H9 (cell line): ENCODE measurements at regions not wholly inside any gene's neighbourhood (a gene's known extent, or its start where the extent isn't known, plus 50 kb on each side); places are given as distances from the start of the nearest gene placed in this dataset.

Source experiments
- DNase-seq: peaks from one replicate; pipeline ENCODE4 v3.0.0-alpha.2; 2017
- H2AFZ ChIP-seq: one replicate; pipeline ENCODE4 v1.6.1; 2013; ENCODE audit warnings: mild to moderate bottlenecking, low read length, control low read depth, moderate library complexity
- H2AK5ac ChIP-seq: 2 replicates; pipeline ENCODE4 v1.6.1; 2013; ENCODE audit warnings: low read length, control low read depth, mixed read lengths; ENCODE audit not compliant: insufficient read length
- H2BK120ac ChIP-seq: one replicate; pipeline ENCODE4 v1.6.1; 2013; ENCODE audit warnings: low read depth, mild to moderate bottlenecking, low read length, control low read depth, inconsistent platforms; ENCODE audit not compliant: poor library complexity, severe bottlenecking
- H2BK12ac ChIP-seq: 2 replicates; pipeline ENCODE4 v1.6.1; 2013; ENCODE audit warnings: low read length, control low read depth, mixed read lengths, low read depth; ENCODE audit not compliant: insufficient read length
- H2BK15ac ChIP-seq: 2 replicates; pipeline ENCODE4 v1.6.1; 2013; ENCODE audit warnings: low read depth, low read length, control low read depth
- H2BK20ac ChIP-seq: one replicate; pipeline ENCODE4 v1.6.1; 2013; ENCODE audit warnings: low read depth, mild to moderate bottlenecking, low read length, control low read depth, inconsistent platforms; ENCODE audit not compliant: poor library complexity, severe bottlenecking
- H2BK5ac ChIP-seq: 2 replicates; pipeline ENCODE4 v1.6.1; 2013; ENCODE audit warnings: low read length, control low read depth, mixed read lengths; ENCODE audit not compliant: insufficient read length
- H3K14ac ChIP-seq: 2 replicates; pipeline ENCODE4 v1.6.1; 2013; ENCODE audit warnings: low read length, control low read depth; ENCODE audit not compliant: insufficient read depth
- H3K18ac ChIP-seq: 2 replicates; pipeline ENCODE4 v1.6.1; 2013; ENCODE audit warnings: low read depth, mild to moderate bottlenecking, mixed read lengths, low read length, control low read depth; ENCODE audit not compliant: insufficient read length
- H3K23ac ChIP-seq: 2 replicates; pipeline ENCODE4 v1.6.1; 2013; ENCODE audit warnings: low read length, control low read depth, mixed read lengths, low read depth; ENCODE audit not compliant: insufficient read length
- H3K23me2 ChIP-seq: 2 replicates; pipeline ENCODE4 v1.6.1; 2013; ENCODE audit warnings: low read depth, mild to moderate bottlenecking, mixed read lengths, low read length, control low read depth; ENCODE audit not compliant: insufficient read length, poor library complexity, severe bottlenecking
- H3K27ac ChIP-seq: 2 replicates; pipeline ENCODE4 v1.5.1; 2013; ENCODE audit warnings: low read length, control low read depth, mixed read lengths, low read depth; ENCODE audit not compliant: insufficient read length
- H3K27me3 ChIP-seq: 2 replicates; pipeline ENCODE4 v1.6.1; 2013; ENCODE audit warnings: low read length, control low read depth, inconsistent platforms; ENCODE audit not compliant: insufficient read depth
- H3K4ac ChIP-seq: 2 replicates; pipeline ENCODE4 v1.6.1; 2013; ENCODE audit warnings: low read depth, mild to moderate bottlenecking, control low read depth, inconsistent platforms, low read length, moderate library complexity
- H3K4me1 ChIP-seq: 2 replicates; pipeline ENCODE4 v1.6.1; 2013; ENCODE audit warnings: low read length, control low read depth, inconsistent platforms; ENCODE audit not compliant: insufficient read depth
- H3K4me2 ChIP-seq: 2 replicates; pipeline ENCODE4 v1.6.1; 2013; ENCODE audit warnings: low read length, control low read depth, mixed read lengths; ENCODE audit not compliant: insufficient read length, insufficient read depth
- H3K56ac ChIP-seq: 2 replicates; pipeline ENCODE4 v1.6.1; 2013; ENCODE audit warnings: low read depth, mild to moderate bottlenecking, mixed read lengths, low read length, control low read depth; ENCODE audit not compliant: insufficient read length
- H3K79me1 ChIP-seq: 2 replicates; pipeline ENCODE4 v1.6.1; 2013; ENCODE audit warnings: low read depth, mild to moderate bottlenecking, moderate library complexity, low read length, control low read depth, inconsistent platforms; ENCODE audit not compliant: insufficient read depth, poor library complexity, severe bottlenecking
- H3K79me2 ChIP-seq: 2 replicates; pipeline ENCODE4 v1.6.1; 2013; ENCODE audit warnings: low read length, control low read depth, inconsistent platforms; ENCODE audit not compliant: insufficient read depth
- H3K9ac ChIP-seq: 2 replicates; pipeline ENCODE4 v1.6.1; 2013; ENCODE audit warnings: low read length, control low read depth, mixed read lengths; ENCODE audit not compliant: insufficient read length; ENCODE audit errors: extremely low read depth
- H3K9me3 ChIP-seq: one replicate; pipeline ENCODE4 v1.6.1; 2013; ENCODE audit warnings: low read depth, low read length, inconsistent platforms; ENCODE audit not compliant: control insufficient read depth
- H3T11ph ChIP-seq: one replicate; pipeline ENCODE4 v1.6.1; 2013; ENCODE audit warnings: mild to moderate bottlenecking, low read length, control low read depth, inconsistent platforms
- H4K20me1 ChIP-seq: one replicate; pipeline ENCODE4 v1.6.1; 2013; ENCODE audit not compliant: control insufficient read depth, insufficient read length, insufficient read depth
- H4K5ac ChIP-seq: 2 replicates; pipeline ENCODE4 v1.6.1; 2013; ENCODE audit warnings: low read depth, mild to moderate bottlenecking, mixed read lengths, low read length, control low read depth; ENCODE audit not compliant: insufficient read length
- H4K8ac ChIP-seq: replicated peaks from 2 replicates; pipeline ENCODE4 v1.6.1; 2013; ENCODE audit warnings: low read length, control low read depth, mixed read lengths, low read depth; ENCODE audit not compliant: insufficient read length
- H4K91ac ChIP-seq: 2 replicates; pipeline ENCODE4 v1.6.1; 2013; ENCODE audit warnings: low read depth, mild to moderate bottlenecking, moderate library complexity, mixed read lengths, low read length, control low read depth; ENCODE audit not compliant: insufficient read length
- H3K27ac Mint-ChIP-seq, 3 experiments: 2 replicates in 2 of 3; 3 replicates in 1 of 3; pipeline ENCODE4 v1.8.0; 2020 to 2021; ENCODE audit warnings: mixed read lengths in 3 of 3, mild to moderate bottlenecking in 1 of 3, moderate library complexity in 1 of 3
- H3K27me3 Mint-ChIP-seq: 2 replicates; pipeline ENCODE4 v1.8.0; 2021; ENCODE audit warnings: low read depth, mild to moderate bottlenecking, moderate library complexity, mixed read lengths
- H3K36me3 Mint-ChIP-seq, 3 experiments: 2 replicates in 2 of 3; 3 replicates in 1 of 3; pipeline ENCODE4 v1.8.0; 2020 to 2021; ENCODE audit warnings: low read depth in 3 of 3, mixed read lengths in 3 of 3; ENCODE audit not compliant: insufficient read depth in 1 of 3
- H3K4me1 Mint-ChIP-seq, 2 experiments: 2 replicates each; pipeline ENCODE4 v1.8.0; 2020; ENCODE audit warnings: mixed read lengths in 2 of 2
- H3K4me3 Mint-ChIP-seq, 2 experiments: 2 replicates in 1 of 2; 3 replicates in 1 of 2; pipeline ENCODE4 v1.8.0; 2020 to 2021; ENCODE audit warnings: mild to moderate bottlenecking in 2 of 2, mixed read lengths in 2 of 2, moderate library complexity in 1 of 2
- H3K9me3 Mint-ChIP-seq, 2 experiments: 2 replicates in 1 of 2; 3 replicates in 1 of 2; pipeline ENCODE4 v1.8.0; 2020; ENCODE audit warnings: mild to moderate bottlenecking in 2 of 2, mixed read lengths in 2 of 2, moderate library complexity in 1 of 2
- WGBS: extraction: QIAGEN DNeasy Blood & Tissue Kit; methylation state at CpG from one replicate; pipeline ENCODE4 v1.1.7; 2013; ENCODE audit warnings: missing lambda C conversion rate, low lambda C conversion rate, mixed read lengths; ENCODE audit not compliant: insufficient read length; ENCODE audit errors: extremely low coverage; 5-methylcytosine and 5-hydroxymethylcytosine counted together
- TF ChIP-seq, protein P1 (sequence below): fragments of 200-600 bp; sonication (generic); conservative IDR thresholded peaks from 3 replicates; pipeline ENCODE4 v1.8.0; 2021; ENCODE audit warnings: antibody characterized with exemption, mild to moderate bottlenecking

DNA sequence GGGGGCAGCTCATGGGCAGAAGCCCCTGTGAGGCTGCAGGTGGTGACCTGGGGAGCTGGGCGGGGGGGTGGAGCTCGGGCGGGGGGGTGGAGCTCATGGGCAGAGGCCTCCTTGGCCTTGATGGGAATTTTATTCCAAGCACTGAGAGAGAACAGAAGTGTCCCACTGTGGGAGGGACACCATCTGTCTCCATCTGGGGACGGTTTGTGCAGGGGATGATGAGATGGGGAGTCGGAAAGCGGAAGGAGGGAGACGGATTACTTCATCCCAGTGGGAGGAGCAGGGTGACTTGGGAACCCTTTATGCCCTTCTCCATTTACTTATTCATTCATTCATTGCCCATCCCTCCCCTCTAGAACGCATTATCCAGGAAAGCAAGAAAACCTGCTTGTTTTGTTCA is 304.7 kb downstream of the ADGRD1 start:
- H4K91ac ChIP-seq = no peak overlapping the region
- TF ChIP-seq, protein P1, sequence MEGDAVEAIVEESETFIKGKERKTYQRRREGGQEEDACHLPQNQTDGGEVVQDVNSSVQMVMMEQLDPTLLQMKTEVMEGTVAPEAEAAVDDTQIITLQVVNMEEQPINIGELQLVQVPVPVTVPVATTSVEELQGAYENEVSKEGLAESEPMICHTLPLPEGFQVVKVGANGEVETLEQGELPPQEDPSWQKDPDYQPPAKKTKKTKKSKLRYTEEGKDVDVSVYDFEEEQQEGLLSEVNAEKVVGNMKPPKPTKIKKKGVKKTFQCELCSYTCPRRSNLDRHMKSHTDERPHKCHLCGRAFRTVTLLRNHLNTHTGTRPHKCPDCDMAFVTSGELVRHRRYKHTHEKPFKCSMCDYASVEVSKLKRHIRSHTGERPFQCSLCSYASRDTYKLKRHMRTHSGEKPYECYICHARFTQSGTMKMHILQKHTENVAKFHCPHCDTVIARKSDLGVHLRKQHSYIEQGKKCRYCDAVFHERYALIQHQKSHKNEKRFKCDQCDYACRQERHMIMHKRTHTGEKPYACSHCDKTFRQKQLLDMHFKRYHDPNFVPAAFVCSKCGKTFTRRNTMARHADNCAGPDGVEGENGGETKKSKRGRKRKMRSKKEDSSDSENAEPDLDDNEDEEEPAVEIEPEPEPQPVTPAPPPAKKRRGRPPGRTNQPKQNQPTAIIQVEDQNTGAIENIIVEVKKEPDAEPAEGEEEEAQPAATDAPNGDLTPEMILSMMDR = no peak
- H3K27me3 ChIP-seq = no peaks in the 10 kb centered on the region
- no peak overlapping the region for H4K5ac ChIP-seq
- H3K79me2 ChIP-seq = no peaks in the 10 kb centered on the region
- H3K4me2 ChIP-seq = no peak overlapping the region
- no peak overlapping the region for H2AK5ac ChIP-seq
- H3K79me1 ChIP-seq = no peaks in the 10 kb centered on the region
- H3K27me3 Mint-ChIP-seq = peaks cover 5% of the 10 kb centered on the region
- H3K36me3 Mint-ChIP-seq = no peaks in the 10 kb centered on the region; a peak in 2 of 7 replicates
- DNase-seq = no peak
- H3K56ac ChIP-seq = no peak overlapping the region
- no peak overlapping the region for H3K4ac ChIP-seq
- H2BK20ac ChIP-seq = no peak overlapping the region
- H3K18ac ChIP-seq = no peak overlapping the region
- no peaks in the 10 kb centered on the region for H3K23me2 ChIP-seq
- H3K27ac ChIP-seq = no peak overlapping the region
- H3K27ac Mint-ChIP-seq = no peak overlapping the region
- no peak overlapping the region for H2BK120ac ChIP-seq
- H4K20me1 ChIP-seq = no peaks in the 10 kb centered on the region
- H2AFZ ChIP-seq = no peak overlapping the region
- H3K4me3 Mint-ChIP-seq = no peak overlapping the region
- H4K8ac ChIP-seq = no peak overlapping the region
- no peak overlapping the region for H3T11ph ChIP-seq
- H2BK5ac ChIP-seq = no peak overlapping the region
- H3K23ac ChIP-seq = no peak overlapping the region
- H3K9me3 Mint-ChIP-seq = peaks cover 0 to 2% of the 10 kb centered on the region in 2 experiments; a peak in 2 of 5 replicates
- no peak overlapping the region for H3K9ac ChIP-seq
- no CpG with 5 or more reads among the region's 8 CpGs for WGBS
- H3K9me3 ChIP-seq = no peaks in the 10 kb centered on the region
- H3K14ac ChIP-seq = no peak overlapping the region
- no peaks in the 10 kb centered on the region for H3K4me1 ChIP-seq
- H2BK12ac ChIP-seq = no peak overlapping the region
- no peak overlapping the region for H2BK15ac ChIP-seq
- peaks cover 0 to 3% of the 10 kb centered on the region in 2 experiments; a peak in 1 of 4 replicates for H3K4me1 Mint-ChIP-seq
